Upper lobe of right lung (tissue), 1 donor: ENCODE measurements at regions not wholly inside any gene's neighbourhood (a gene's known extent, or its start where the extent isn't known, plus 50 kb on each side); places are given as distances from the start of the nearest gene placed in this dataset.

Source experiments
- ATAC-seq: fragments of 200-7000 bp; cut with Tn5 transposase; one replicate; pipeline ENCODE4 v1.9.1; 2020; ENCODE audit warnings: mild to moderate bottlenecking, moderate library complexity
- DNase-seq: peaks from one replicate; pipeline ENCODE4 v3.0.0-alpha.2; 2020
- H3K27ac ChIP-seq: fragments of 200-600 bp; one replicate; pipeline ENCODE4 v1.8.0; 2022
- H3K27me3 ChIP-seq: fragments of 200-600 bp; one replicate; pipeline ENCODE4 v1.8.0; 2022; ENCODE audit warnings: mild to moderate bottlenecking
- H3K36me3 ChIP-seq: fragments of 200-600 bp; one replicate; pipeline ENCODE4 v1.8.0; 2022
- H3K4me1 ChIP-seq: fragments of 200-600 bp; one replicate; pipeline ENCODE4 v1.8.0; 2022
- H3K4me3 ChIP-seq: fragments of 200-600 bp; one replicate; pipeline ENCODE4 v1.8.0; 2022; ENCODE audit warnings: mild to moderate bottlenecking
- H3K9me3 ChIP-seq: fragments of 200-600 bp; one replicate; pipeline ENCODE4 v1.8.0; 2022
- intact Hi-C: fragments of 100-400 bp; cut with DNase I; formaldehyde crosslinking; loops from one replicate; pipeline ENCODE4 v1.11.0; 2022
- TF ChIP-seq, protein P1 (sequence below): fragments of 200-600 bp; IDR thresholded peaks from one replicate; pipeline ENCODE4 v1.8.0; 2022; ENCODE audit warnings: antibody characterized with exemption
- donor health status: DM: no; HTN: yes; CAD: no; lungs with severe emphysema.

DNA sequence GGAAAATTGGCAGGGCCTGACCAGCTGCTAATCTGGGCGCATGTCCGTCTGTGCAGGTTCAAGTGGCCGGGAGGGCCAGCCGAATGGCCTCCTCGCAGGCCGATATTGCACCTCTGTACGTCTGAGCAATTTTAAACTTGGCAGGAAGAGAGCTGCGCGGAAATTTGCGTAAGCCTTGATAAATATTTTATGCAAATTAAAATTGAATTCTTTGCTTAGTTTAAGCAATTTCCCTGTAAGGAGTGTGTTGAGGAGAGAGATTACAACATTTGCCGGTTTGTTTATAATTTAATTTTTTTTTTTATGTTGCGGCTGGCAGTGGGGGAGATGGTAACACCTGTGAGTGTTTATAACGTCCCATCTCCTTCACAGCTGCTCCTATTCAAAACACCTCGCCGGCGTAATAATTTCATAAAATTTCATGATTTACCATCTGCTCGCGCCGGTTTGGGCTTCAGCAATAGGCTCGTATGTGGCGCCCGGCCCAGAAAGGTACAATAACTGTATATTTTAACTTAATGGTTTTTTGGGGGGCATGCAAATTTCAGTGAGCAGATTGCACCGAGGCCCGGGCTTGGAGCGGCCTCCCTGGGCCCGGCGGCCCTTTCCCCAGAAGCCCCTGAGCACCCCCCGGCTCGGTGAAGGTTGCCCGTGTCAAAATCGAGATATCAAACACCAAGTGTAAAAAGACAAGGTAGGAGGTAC, 269.4 kb upstream of the MVB12B start:
- ATAC-seq (no peak), DNase-seq (peak; percentile 25)
- intact Hi-C loops, result no loop called here
- Histone ChIP-seq H3K27ac (no peak overlapping the region), H3K4me3 (no peak overlapping the region), H3K9me3 (no peaks in the 10 kb centered on the region), H3K4me1 (no peaks in the 10 kb centered on the region), H3K36me3 (no peaks in the 10 kb centered on the region), H3K27me3 (peaks cover 2% of the 10 kb centered on the region)
- TF ChIP-seq, protein P1, sequence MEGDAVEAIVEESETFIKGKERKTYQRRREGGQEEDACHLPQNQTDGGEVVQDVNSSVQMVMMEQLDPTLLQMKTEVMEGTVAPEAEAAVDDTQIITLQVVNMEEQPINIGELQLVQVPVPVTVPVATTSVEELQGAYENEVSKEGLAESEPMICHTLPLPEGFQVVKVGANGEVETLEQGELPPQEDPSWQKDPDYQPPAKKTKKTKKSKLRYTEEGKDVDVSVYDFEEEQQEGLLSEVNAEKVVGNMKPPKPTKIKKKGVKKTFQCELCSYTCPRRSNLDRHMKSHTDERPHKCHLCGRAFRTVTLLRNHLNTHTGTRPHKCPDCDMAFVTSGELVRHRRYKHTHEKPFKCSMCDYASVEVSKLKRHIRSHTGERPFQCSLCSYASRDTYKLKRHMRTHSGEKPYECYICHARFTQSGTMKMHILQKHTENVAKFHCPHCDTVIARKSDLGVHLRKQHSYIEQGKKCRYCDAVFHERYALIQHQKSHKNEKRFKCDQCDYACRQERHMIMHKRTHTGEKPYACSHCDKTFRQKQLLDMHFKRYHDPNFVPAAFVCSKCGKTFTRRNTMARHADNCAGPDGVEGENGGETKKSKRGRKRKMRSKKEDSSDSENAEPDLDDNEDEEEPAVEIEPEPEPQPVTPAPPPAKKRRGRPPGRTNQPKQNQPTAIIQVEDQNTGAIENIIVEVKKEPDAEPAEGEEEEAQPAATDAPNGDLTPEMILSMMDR, result no peak

DNA sequence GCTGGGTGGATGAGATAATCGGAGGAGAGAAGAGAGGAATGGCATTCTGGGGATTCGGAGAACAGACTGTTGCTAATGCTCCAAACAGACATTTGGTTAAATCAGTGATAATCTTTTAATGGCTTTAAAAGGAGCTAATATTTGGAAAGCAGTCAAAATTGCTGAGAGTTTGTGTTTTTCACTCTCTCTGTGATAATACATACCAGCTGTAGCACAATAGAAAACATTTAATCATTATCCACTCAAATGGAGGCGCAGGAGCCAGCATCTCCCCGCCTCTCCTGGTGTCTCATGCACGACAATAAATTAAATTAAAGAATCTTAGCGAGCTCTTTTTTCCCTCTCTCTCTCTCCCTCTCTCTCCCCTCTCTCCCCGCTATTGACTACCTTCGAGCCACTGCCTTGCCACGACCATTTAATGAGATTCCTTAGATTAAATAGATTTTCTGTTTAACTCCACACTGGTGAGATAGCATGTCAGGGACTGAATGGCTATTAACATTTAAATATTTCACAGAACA, 268.6 kb upstream of the MVB12B start:
- Histone ChIP-seq H3K4me3 (no peak overlapping the region), H3K4me1 (no peaks in the 10 kb centered on the region), H3K27ac (no peak overlapping the region), H3K27me3 (no peaks in the 10 kb centered on the region), H3K9me3 (no peaks in the 10 kb centered on the region), H3K36me3 (no peaks in the 10 kb centered on the region)
- TF ChIP-seq, protein P1, result no peak
- intact Hi-C loops, result no loop called here
- ATAC-seq (no peak), DNase-seq (no peak)

DNA sequence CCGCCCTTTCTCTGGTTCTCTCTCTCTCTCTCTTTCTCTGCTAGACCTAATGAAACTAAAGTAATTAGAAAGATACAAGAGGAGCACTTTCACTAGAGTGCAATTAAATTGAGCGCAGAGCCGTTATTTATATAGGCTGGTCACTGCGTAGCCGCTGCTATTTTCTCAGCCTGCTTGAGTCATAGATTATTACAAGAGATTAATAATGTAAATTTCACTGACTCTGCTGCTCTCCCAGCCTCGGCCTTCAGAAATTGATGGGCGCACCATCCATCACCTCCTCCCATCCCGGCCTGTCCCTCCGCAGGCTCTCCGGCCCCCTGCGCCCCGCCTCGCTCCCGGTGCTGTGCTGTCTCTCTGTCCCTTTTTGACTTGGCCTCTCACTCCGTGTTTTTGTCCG, 268.0 kb upstream of the MVB12B start:
- ATAC-seq (no peak), DNase-seq (peak; percentile 32)
- H3K4me3 ChIP-seq, result no peak overlapping the region
- H3K4me1 ChIP-seq, result no peaks in the 10 kb centered on the region
- H3K27ac ChIP-seq, result no peak overlapping the region
- TF ChIP-seq, protein P1, result no peak
- H3K27me3 ChIP-seq, result no peaks in the 10 kb centered on the region
- no peaks in the 10 kb centered on the region for H3K36me3 ChIP-seq
- H3K9me3 ChIP-seq, result no peaks in the 10 kb centered on the region
- intact Hi-C loops, result no loop called here

DNA sequence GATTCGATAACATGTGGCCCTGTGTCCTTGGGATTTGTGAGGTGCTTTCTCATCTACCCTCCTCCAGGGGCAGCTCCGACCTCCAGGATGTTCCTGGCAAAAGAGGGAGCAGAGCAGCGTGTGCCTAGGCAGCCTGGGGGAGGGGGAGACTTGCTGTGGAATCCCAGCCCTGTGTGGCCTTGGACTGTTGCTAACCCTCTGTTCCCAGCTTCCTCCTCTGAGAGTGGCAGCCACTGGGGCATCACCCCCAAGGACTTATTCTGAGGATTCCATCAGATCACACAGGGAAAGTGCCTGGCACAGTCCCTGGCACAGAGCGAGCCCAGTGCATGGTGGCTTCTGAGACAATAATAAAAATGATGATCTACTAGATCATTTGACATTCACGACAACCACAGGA, 265.1 kb upstream of the MVB12B start:
- peak; percentile 37 for DNase-seq
- H3K36me3 ChIP-seq, result no peaks in the 10 kb centered on the region
- intact Hi-C loops, result no loop called here

DNA sequence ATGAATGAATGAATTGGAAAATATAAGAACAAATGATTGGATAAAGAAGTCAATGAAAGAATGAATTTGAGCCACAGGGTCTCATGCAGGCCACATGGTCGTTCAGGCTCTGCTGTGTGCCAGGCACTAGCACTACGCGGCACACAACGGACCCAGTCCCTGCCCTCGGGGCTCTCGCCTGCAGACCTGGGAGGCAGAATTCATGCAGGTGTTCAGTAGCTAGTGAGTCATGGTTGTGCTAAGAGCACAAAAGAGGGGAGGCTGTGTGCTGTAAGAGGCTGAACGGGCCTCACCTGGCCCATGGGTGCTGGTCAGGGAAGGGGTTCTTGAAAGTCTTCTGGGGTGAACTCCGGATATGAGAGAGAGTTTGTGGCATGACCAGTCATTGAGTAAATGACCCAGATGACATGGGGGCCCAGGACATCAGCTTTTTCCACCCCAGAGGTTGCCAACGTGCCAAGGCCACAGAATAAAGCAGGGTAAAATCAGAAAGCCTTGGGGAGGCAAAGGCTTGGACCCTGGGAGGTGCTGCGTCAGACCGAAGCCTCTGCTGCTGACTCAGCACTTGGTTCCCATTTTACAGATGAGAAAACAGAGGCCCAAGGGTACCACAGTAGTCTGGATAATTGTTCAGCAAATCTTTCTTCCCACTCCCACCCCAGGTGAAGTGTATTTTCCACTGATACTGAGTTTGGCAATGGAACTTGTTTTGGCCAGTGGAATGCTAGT, 264.3 kb upstream of the MVB12B start:
- H3K4me3 ChIP-seq, result no peak overlapping the region
- intact Hi-C loops, result no loop called here
- ATAC-seq (no peak), DNase-seq (peak; percentile 35)
- no peaks in the 10 kb centered on the region for H3K36me3 ChIP-seq
- H3K4me1 ChIP-seq, result no peaks in the 10 kb centered on the region
- peaks cover 7% of the 10 kb centered on the region for H3K27me3 ChIP-seq
- TF ChIP-seq, protein P1, result no peak
- no peak overlapping the region for H3K27ac ChIP-seq
- H3K9me3 ChIP-seq, result no peaks in the 10 kb centered on the region

More for the DNA sequence above, 265.1 kb upstream of the MVB12B start:
- H3K4me1 ChIP-seq, result no peaks in the 10 kb centered on the region
- TF ChIP-seq, protein P1, result no peak
- no peak overlapping the region for H3K27ac ChIP-seq
- H3K27me3 ChIP-seq, result peaks cover 7% of the 10 kb centered on the region
- no peak overlapping the region for H3K4me3 ChIP-seq
- ATAC-seq, result no peak
- no peaks in the 10 kb centered on the region for H3K9me3 ChIP-seq
